ENCODE measurements at regions not wholly inside any gene's neighbourhood (a gene's known extent, or its start where the extent isn't known, plus 50 kb on each side); places are given as distances from the start of the nearest gene placed in this dataset.

GRCh38 chr1:99561952-99562351 is 84.0 kb upstream of the PALMD start:
- DNase-seq (ENCODE audit: insufficient read length, low spot score) = no peak
- no peak for FAIRE-seq

GRCh38 chr1:99565606-99566289 is 80.2 kb upstream of the PALMD start:
- no peak for DNase-seq (ENCODE audit: insufficient read length, low spot score)

GRCh38 chr1:99566290-99567021 is 79.5 kb upstream of the PALMD start:
- DNase-seq (ENCODE audit: insufficient read length, low spot score) = no peak
- FAIRE-seq = no peak

More at GRCh38 chr1:99565606-99566289, 80.2 kb upstream of the PALMD start:
- FAIRE-seq = no peak

GRCh38 chr1:99570486-99571089 is 75.3 kb upstream of the PALMD start:
- no peak for DNase-seq (ENCODE audit: insufficient read length, low spot score)
- FAIRE-seq = no peak

- no peak for DNase-seq (ENCODE audit: insufficient read length, low spot score)
- FAIRE-seq = no peak
Observed at GRCh38 chr1:99571092-99571734, 74.7 kb upstream of the PALMD start.

GRCh38 chr1:99573431-99574217 is 72.3 kb upstream of the PALMD start:
- DNase-seq (ENCODE audit: insufficient read length, low spot score) = no peak
- FAIRE-seq = no peak

GRCh38 chr1:99577313-99577712 is 68.6 kb upstream of the PALMD start:
- FAIRE-seq (no peak), DNase-seq (ENCODE audit: insufficient read length, low spot score) (no peak)

- no peak for DNase-seq (ENCODE audit: insufficient read length, low spot score)
- no peak for FAIRE-seq
Observed at GRCh38 chr1:99579691-99580172, 66.2 kb upstream of the PALMD start.

GRCh38 chr1:99580451-99580850 is 65.5 kb upstream of the PALMD start:
- DNase-seq (ENCODE audit: insufficient read length, low spot score) (peak; percentile 9), FAIRE-seq (no peak)

GRCh38 chr1:99587008-99587407 is 58.9 kb upstream of the PALMD start:
- FAIRE-seq (no peak), DNase-seq (ENCODE audit: insufficient read length, low spot score) (no peak)

GRCh38 chr1:99589186-99589636 is 56.7 kb upstream of the PALMD start:
- FAIRE-seq = no peak
- DNase-seq (ENCODE audit: insufficient read length, low spot score) = no peak

GRCh38 chr1:99590578-99591209 is 55.2 kb upstream of the PALMD start:
- DNase-seq (ENCODE audit: insufficient read length, low spot score) (peak; percentile 19), FAIRE-seq (no peak)

GRCh38 chr1:99591886-99592285 is 54.0 kb upstream of the PALMD start:
- no peak for FAIRE-seq
- DNase-seq (ENCODE audit: insufficient read length, low spot score) = no peak

- DNase-seq (ENCODE audit: insufficient read length, low spot score) = no peak
- no peak for FAIRE-seq
Observed at GRCh38 chr1:99594205-99594604, 51.7 kb upstream of the PALMD start.

- FAIRE-seq = no peak
Observed at GRCh38 chr1:99595041-99595440, 50.9 kb upstream of the PALMD start.

GRCh38 chr1:99595441-99595840 is 50.5 kb upstream of the PALMD start:
- no peak for FAIRE-seq

More at GRCh38 chr1:99595041-99595440, 50.9 kb upstream of the PALMD start:
- DNase-seq (ENCODE audit: insufficient read length, low spot score) = no peak

More at GRCh38 chr1:99595441-99595840, 50.5 kb upstream of the PALMD start:
- no peak for DNase-seq (ENCODE audit: insufficient read length, low spot score)

Measured in HTR-8/SVneo (cell line).